Stimulated activated naive B cell treated with anti-CD40 and anti-IgM and Interleukin-4, amounts not matched to agents 10 μg/mL and 1 μg/mL and 100 μg/mL, for 72 hours (primary cell): ENCODE measurements at regions not wholly inside any gene's neighbourhood (a gene's known extent, or its start where the extent isn't known, plus 50 kb on each side); places are given as distances from the start of the nearest gene placed in this dataset.

ENCODE experiments used
- ATAC-seq, 2 donors: fragments of 150-1000 bp; cut with Tn5 transposase; replicated peaks; 2 replicates each; pipeline ENCODE4 v1.10.0; 2021; ENCODE audit warnings: moderate library complexity in 1 of 2
- DNase-seq: peaks from one replicate; pipeline ENCODE4 v3.0.0; 2021
- H3K27ac Mint-ChIP-seq: one replicate; pipeline ENCODE4 v1.8.0; 2022; ENCODE audit warnings: mild to moderate bottlenecking, mixed read lengths
- H3K27me3 Mint-ChIP-seq, 2 donors: one replicate each; pipeline ENCODE4 v1.8.0; 2022; ENCODE audit warnings: mixed read lengths in 2 of 2
- H3K36me3 Mint-ChIP-seq, 2 donors: one replicate each; pipeline ENCODE4 v1.8.0; 2022; ENCODE audit warnings: mixed read lengths in 2 of 2, mild to moderate bottlenecking in 1 of 2
- H3K4me1 Mint-ChIP-seq, 2 donors: one replicate each; pipeline ENCODE4 v1.8.0; 2022; ENCODE audit warnings: mixed read lengths in 2 of 2, mild to moderate bottlenecking in 1 of 2
- H3K4me3 Mint-ChIP-seq, 2 donors: one replicate each; pipeline ENCODE4 v1.8.0; 2022; ENCODE audit warnings: mild to moderate bottlenecking in 2 of 2, mixed read lengths in 2 of 2, moderate library complexity in 1 of 2
- H3K9me3 Mint-ChIP-seq, 2 donors: one replicate each; pipeline ENCODE4 v1.8.0; 2022; ENCODE audit warnings: mixed read lengths in 2 of 2, mild to moderate bottlenecking in 1 of 2

DNA sequence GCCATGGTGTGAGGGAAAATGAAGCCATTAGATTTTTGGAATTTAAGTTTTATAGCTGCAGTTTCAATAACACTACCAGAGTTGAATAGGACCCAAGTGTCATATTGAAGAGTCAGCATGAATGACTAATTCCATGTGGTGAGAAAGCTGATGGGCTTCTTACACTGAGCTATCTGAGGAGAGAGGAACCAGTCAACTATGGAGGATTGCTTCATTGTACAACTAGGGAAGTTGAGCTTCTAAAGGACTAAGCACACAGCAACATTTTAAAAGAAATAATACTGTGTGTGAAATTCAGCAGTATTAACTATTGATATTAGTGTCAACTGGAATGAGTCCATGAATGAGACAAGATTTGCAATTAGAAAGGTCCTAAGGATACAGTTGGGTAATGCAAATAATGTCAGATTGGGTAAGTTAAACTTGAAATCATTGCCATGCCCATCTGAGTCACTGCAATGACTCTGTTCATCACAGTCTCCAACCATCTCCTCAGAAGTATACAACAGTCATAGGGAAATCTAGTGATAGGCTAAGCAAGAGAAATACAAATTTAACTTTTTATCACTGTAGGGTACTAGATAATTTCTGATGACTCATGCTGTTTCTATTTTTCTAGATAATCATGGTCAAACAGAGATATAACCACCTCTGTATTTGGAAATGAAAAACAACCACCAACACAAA, 394.2 kb downstream of the FSCB start:
- H3K27me3 Mint-ChIP-seq: no peaks in the 10 kb centered on the region
- no peak overlapping the region for H3K27ac Mint-ChIP-seq
- H3K4me1 Mint-ChIP-seq: no peaks in the 10 kb centered on the region
- H3K4me3 Mint-ChIP-seq: no peak overlapping the region
- DNase-seq (no peak), ATAC-seq (no peak)
- peaks cover 7 to 14% of the 10 kb centered on the region in 2 donors for H3K9me3 Mint-ChIP-seq
- H3K36me3 Mint-ChIP-seq: no peaks in the 10 kb centered on the region

DNA sequence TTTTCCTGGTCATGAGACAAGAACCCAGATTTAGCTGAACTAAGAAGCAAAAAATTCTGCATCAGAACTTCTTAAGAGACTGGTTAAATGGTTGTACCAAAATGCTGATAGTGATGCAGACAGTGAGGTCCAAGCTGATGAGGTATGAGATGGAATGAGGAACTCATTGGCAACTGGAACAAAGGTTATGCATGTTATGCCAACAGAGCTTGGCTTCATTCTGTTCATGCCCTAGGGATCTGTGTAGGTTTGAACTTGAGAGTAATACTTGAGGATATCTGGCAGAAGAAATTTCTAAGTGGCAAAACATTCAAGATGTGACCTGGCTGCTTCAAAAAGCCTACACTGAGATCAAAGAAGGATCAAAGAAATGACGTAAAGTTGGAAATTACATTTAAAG, 398.0 kb downstream of the FSCB start:
- Mint-ChIP-seq H3K4me1 (no peaks in the 10 kb centered on the region), H3K4me3 (no peak overlapping the region), H3K36me3 (no peaks in the 10 kb centered on the region), H3K9me3 (peaks cover 0 to 12% of the 10 kb centered on the region in 2 donors), H3K27ac (no peak overlapping the region), H3K27me3 (no peaks in the 10 kb centered on the region)
- DNase-seq (no peak), ATAC-seq (no peak)

DNA sequence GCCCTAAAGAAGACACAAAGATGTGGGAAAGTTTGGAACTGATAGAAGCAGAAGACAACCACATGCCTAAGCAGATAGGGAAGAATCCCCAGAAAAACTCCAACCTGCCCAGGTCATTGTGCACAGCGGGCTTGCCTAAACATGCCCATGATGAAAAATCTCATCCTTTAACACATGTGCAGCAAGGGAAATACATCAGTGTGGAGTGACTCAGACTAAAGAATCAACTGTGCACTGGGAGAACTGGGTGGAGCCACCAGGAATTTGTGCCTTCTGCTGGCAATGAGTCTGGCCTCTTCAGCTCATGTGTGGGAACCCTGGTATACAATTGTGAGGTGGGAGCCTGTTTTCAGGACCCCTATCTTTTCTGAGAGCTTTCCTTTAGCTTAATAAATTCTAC, 398.5 kb downstream of the FSCB start:
- H3K4me1 Mint-ChIP-seq: no peaks in the 10 kb centered on the region
- peaks cover 0 to 12% of the 10 kb centered on the region in 2 donors for H3K9me3 Mint-ChIP-seq
- no peaks in the 10 kb centered on the region for H3K27me3 Mint-ChIP-seq
- H3K36me3 Mint-ChIP-seq: no peaks in the 10 kb centered on the region
- H3K27ac Mint-ChIP-seq: no peak overlapping the region
- H3K4me3 Mint-ChIP-seq: no peak overlapping the region
- ATAC-seq (no peak), DNase-seq (no peak)

DNA sequence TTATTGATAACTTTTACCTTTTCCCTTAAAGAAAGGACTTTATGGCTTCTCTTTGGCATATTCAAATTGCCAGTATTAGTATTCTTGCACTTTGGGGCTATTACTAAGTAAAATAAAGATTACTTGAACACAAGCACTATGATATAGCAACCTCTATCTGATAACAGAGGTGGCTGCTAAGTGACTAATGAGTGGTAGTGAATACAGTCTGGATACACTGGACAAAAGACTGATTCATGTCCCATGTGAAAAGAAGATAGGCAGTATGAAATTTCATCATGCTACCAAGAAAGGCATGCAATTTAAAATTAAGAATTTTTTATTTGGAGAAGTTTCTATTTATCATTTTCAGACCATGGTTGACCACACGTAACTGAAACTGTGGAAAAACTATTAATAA, 399.9 kb downstream of the FSCB start:
- Mint-ChIP-seq H3K9me3 (peaks cover 0 to 10% of the 10 kb centered on the region in 2 donors), H3K27me3 (no peaks in the 10 kb centered on the region)

GRCh38 chr14:44099743-44100488, 407.2 kb downstream of the FSCB start:
- ATAC-seq: no peak
- Mint-ChIP-seq H3K4me3 (no peak overlapping the region), H3K9me3 (peaks cover 0 to 5% of the 10 kb centered on the region in 2 donors), H3K27me3 (no peaks in the 10 kb centered on the region), H3K36me3 (no peaks in the 10 kb centered on the region), H3K27ac (no peak overlapping the region), H3K4me1 (no peaks in the 10 kb centered on the region)
- DNase-seq: no peak

More for the DNA sequence above, 399.9 kb downstream of the FSCB start:
- ATAC-seq (no peak), DNase-seq (no peak)
- Mint-ChIP-seq H3K27ac (no peak overlapping the region), H3K4me1 (no peaks in the 10 kb centered on the region), H3K4me3 (no peak overlapping the region), H3K36me3 (no peaks in the 10 kb centered on the region)

DNA sequence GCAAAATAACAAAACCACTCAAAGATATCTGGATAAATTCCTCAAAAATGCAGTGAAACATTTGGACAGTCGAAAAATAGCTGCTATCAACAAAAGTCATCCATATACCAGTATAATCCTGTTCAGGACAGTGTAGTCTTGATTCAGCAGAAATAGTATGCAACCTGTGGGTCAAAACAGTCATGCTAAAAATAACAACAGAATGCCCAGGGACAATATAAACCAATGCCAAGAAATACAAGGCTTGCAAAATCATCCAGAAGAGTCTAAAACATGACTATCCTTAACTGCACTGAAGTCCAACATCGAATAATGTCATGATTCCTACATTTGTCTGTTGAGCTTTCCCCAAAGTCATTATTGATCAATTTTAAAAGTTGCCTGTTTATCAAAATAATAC, 425.9 kb downstream of the FSCB start:
- Mint-ChIP-seq H3K9me3 (peaks cover 2 to 3% of the 10 kb centered on the region in 2 donors), H3K36me3 (no peaks in the 10 kb centered on the region), H3K27ac (no peak overlapping the region), H3K4me3 (no peak overlapping the region), H3K4me1 (no peaks in the 10 kb centered on the region), H3K27me3 (no peaks in the 10 kb centered on the region)
- DNase-seq: no peak
- ATAC-seq: no peak

DNA sequence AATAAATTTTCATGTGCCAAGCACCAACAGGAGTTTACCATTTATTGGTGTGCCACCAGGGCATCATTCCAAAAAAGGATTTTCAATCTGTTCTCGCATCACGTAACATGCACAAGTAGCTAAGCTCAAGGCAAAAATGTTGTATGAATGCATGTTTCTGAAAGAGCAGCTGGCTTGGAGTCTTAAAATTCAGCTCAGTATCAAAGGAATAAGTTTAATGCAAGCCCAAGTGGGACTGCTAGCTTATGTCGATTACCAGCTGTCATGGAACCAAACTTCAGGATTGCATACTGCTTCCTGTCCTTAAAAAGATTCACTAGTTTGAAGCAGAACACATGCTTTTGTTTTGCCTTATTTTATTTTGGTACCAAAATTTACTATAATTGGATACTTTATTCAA, 437.0 kb downstream of the FSCB start:
- Mint-ChIP-seq H3K27me3 (no peaks in the 10 kb centered on the region), H3K36me3 (no peaks in the 10 kb centered on the region), H3K4me3 (no peak overlapping the region), H3K27ac (no peak overlapping the region), H3K9me3 (peaks cover 0 to 3% of the 10 kb centered on the region in 2 donors), H3K4me1 (no peaks in the 10 kb centered on the region)
- ATAC-seq (no peak), DNase-seq (no peak)

GRCh38 chr14:44053422-44053821, 453.7 kb downstream of the FSCB start:
- H3K4me3 Mint-ChIP-seq: no peak overlapping the region
- DNase-seq: no peak
- no peak for ATAC-seq
- H3K27me3 Mint-ChIP-seq: no peaks in the 10 kb centered on the region
- no peaks in the 10 kb centered on the region for H3K4me1 Mint-ChIP-seq
- H3K9me3 Mint-ChIP-seq: peaks cover 0 to 6% of the 10 kb centered on the region in 2 donors
- no peak overlapping the region for H3K27ac Mint-ChIP-seq
- H3K36me3 Mint-ChIP-seq: no peaks in the 10 kb centered on the region

DNA sequence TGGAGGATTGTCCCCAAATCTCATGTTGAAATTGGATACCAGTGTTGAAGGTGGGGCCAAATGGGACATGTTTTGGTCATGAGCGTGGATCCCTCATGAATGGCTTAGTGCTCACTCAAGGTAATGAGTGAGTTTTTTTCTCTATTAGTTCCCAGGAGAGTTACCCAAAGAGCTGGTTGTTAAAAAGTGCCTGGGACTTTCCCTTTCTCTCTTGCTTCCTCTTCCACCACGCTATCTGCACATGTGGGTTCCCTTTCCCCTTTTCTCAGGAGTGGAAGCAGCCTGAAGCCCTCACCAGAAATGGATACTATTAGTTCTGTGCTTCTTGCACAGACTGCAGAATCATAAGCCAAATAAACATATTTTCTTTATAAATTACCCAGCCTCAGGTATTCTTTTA, 465.4 kb downstream of the FSCB start:
- Mint-ChIP-seq H3K36me3 (no peaks in the 10 kb centered on the region), H3K27ac (no peak overlapping the region), H3K4me1 (peaks cover 0 to 2% of the 10 kb centered on the region in 2 donors), H3K4me3 (no peak overlapping the region), H3K27me3 (no peaks in the 10 kb centered on the region), H3K9me3 (peaks cover 18 to 20% of the 10 kb centered on the region in 2 donors)
- ATAC-seq: peak; percentile 75 to 90
- peak; percentile 2 for DNase-seq

GRCh38 chr14:44040561-44040960, 466.5 kb downstream of the FSCB start:
- Mint-ChIP-seq H3K27ac (no peak overlapping the region), H3K4me3 (no peak overlapping the region), H3K9me3 (peaks cover 14 to 20% of the 10 kb centered on the region in 2 donors), H3K27me3 (no peaks in the 10 kb centered on the region), H3K36me3 (no peaks in the 10 kb centered on the region), H3K4me1 (peaks cover 0 to 2% of the 10 kb centered on the region in 2 donors)
- no peak for ATAC-seq
- DNase-seq: no peak

- Mint-ChIP-seq H3K9me3 (peaks cover 14 to 19% of the 10 kb centered on the region in 2 donors), H3K4me3 (no peak overlapping the region), H3K27me3 (no peaks in the 10 kb centered on the region), H3K36me3 (no peaks in the 10 kb centered on the region), H3K27ac (no peak overlapping the region), H3K4me1 (no peaks in the 10 kb centered on the region)
- no peak for ATAC-seq
- DNase-seq: no peak
These were observed 470.8 kb downstream of the FSCB start for GRCh38 chr14:44036248-44036647.

DNA sequence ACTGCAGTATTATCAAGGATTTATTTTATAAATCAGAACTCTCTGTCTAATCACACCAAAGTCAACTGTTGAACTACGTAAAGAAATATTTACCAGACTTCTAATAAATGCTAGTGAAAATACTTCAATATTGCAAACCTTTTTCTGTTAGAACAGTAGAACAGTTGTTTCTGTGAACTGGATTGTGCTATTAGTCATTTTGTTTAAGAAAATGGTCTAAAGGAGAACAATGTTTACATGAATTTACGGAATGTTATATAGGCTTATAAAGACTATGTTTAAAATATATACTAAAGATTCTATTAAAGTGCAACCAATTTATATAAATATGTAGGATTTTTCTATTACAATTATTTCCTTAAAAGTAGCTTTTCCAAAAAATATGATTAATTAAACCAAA, 471.4 kb downstream of the FSCB start:
- Mint-ChIP-seq H3K27ac (no peak overlapping the region), H3K27me3 (no peaks in the 10 kb centered on the region), H3K9me3 (peaks cover 14 to 19% of the 10 kb centered on the region in 2 donors), H3K4me1 (no peaks in the 10 kb centered on the region), H3K4me3 (no peak overlapping the region), H3K36me3 (no peaks in the 10 kb centered on the region)
- ATAC-seq (no peak), DNase-seq (no peak)

GRCh38 chr14:44030831-44031383, 476.2 kb downstream of the FSCB start:
- H3K27me3 Mint-ChIP-seq: no peaks in the 10 kb centered on the region
- no peak overlapping the region for H3K27ac Mint-ChIP-seq
- H3K36me3 Mint-ChIP-seq: no peaks in the 10 kb centered on the region
- H3K9me3 Mint-ChIP-seq: peaks cover 0 to 3% of the 10 kb centered on the region in 2 donors
- DNase-seq (no peak), ATAC-seq (no peak)
- no peaks in the 10 kb centered on the region for H3K4me1 Mint-ChIP-seq
- no peak overlapping the region for H3K4me3 Mint-ChIP-seq

GRCh38 chr14:44029933-44030332, 477.1 kb downstream of the FSCB start:
- DNase-seq: no peak
- Mint-ChIP-seq H3K36me3 (no peaks in the 10 kb centered on the region), H3K4me3 (no peak overlapping the region), H3K9me3 (peaks cover 0 to 3% of the 10 kb centered on the region in 2 donors), H3K4me1 (no peaks in the 10 kb centered on the region), H3K27ac (no peak overlapping the region), H3K27me3 (no peaks in the 10 kb centered on the region)
- ATAC-seq: no peak

DNA sequence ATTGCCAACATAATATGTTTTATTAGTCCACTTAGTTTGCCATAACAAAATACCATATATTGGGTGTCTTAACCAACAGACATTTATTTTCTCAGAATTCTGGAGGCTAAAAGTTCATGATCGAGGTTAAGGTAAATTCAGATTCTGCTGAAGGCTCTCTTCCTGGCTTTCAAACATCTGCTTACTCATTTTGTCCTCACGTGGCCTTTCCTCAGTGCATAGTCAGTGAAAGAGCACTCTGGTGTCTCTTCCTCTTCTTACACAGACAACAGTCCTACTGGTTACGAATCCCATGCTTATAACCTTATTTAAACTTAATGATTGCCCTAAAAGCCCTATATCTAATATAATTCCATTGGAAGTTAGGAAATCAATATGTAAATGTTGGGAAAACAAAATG, 479.7 kb downstream of the FSCB start:
- DNase-seq (no peak), ATAC-seq (peak in 1 of 2 donors; percentile 27)
- H3K4me3 Mint-ChIP-seq: no peak overlapping the region
- no peak overlapping the region for H3K27ac Mint-ChIP-seq
- H3K36me3 Mint-ChIP-seq: no peaks in the 10 kb centered on the region
- H3K9me3 Mint-ChIP-seq: peaks cover 0 to 3% of the 10 kb centered on the region in 2 donors
- no peaks in the 10 kb centered on the region for H3K27me3 Mint-ChIP-seq
- no peaks in the 10 kb centered on the region for H3K4me1 Mint-ChIP-seq
